ENCODE measurements at regions not wholly inside any gene's neighbourhood (a gene's known extent, or its start where the extent isn't known, plus 50 kb on each side); places are given as distances from the start of the nearest gene placed in this dataset.
A peak's percentile ranks its signal among the peaks of the same experiment; 100 is the strongest.

DNA sequence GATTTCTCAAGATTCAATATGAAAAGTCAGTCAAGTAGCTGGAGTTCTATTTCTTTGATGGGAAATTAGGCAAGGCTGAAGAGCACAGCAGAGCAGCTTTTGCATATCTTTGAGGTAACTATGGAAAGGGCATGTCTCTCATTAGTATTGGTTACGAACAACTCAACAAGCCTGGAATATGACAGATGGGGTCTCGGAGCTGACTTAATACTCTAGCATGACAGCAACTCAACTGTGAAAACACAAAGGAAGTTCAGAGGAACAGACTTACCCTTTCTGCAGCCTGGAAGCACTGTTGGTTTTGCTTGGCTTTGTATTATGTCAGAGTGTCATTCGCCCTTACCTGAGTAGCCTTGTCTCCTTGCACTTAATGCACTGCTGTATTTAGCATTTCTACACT lies 79.9 kb upstream of the AADAT start:
- 89% methylated on average over 3 of the region's 3 CpGs; no CpG with 5 or more reads in 1 of the 2 experiments for WGBS, 2 experiments (ENCODE audit: extremely low coverage in 1 of 2, insufficient coverage in 1 of 2, insufficient read length in 1 of 2, insufficient replicate concordance in 2 of 2, low coverage in 1 of 2, low lambda C conversion rate in 2 of 2, missing lambda C conversion rate in 1 of 2)
- no peak overlapping the region for H3K4ac ChIP-seq (replicated peaks; ENCODE audit: insufficient read length, low read depth, low read length)
- TF ChIP-seq SUZ12 (IDR thresholded peaks at IDR 0.05; ENCODE audit: low read length), result no peak
- no peak for TF ChIP-seq SP1 (IDR thresholded peaks at IDR 0.05; ENCODE audit: low read depth, low read length)
- TF ChIP-seq EZH2 (IDR thresholded peaks at IDR 0.05; ENCODE audit: low read depth, low read length, severe bottlenecking), result no peak

More for the DNA sequence above, 79.9 kb upstream of the AADAT start:
- no peaks in the 10 kb centered on the region for H3K36me3 ChIP-seq (ENCODE audit: control insufficient read depth in 2 of 4, insufficient read depth in 4 of 4, low read length in 3 of 4)
- H2AK5ac ChIP-seq (ENCODE audit: low read depth, low read length), result no peak overlapping the region
- no peak overlapping the region for H3K9ac ChIP-seq (replicated peaks in 1 of 4; ENCODE audit: extremely low read depth in 1 of 4, low read depth in 3 of 4, low read length in 3 of 4)
- no peak overlapping the region for H3K4me2 ChIP-seq (ENCODE audit: insufficient read depth in 1 of 2, low read depth in 2 of 2, low read length in 2 of 2)
- H4K91ac ChIP-seq (replicated peaks; ENCODE audit: insufficient read length, low read length), result no peak overlapping the region
- H2BK20ac ChIP-seq (ENCODE audit: low read length), result no peak overlapping the region
- no peaks in the 10 kb centered on the region for H3K79me1 ChIP-seq (ENCODE audit: low read depth, low read length)
- H3K23me2 ChIP-seq (ENCODE audit: low read depth, low read length), result no peaks in the 10 kb centered on the region; the same call in 1 of the 2 replicates
- no peak overlapping the region for H4K5ac ChIP-seq (ENCODE audit: insufficient read length, low read depth, low read length)
- H2AFZ ChIP-seq (ENCODE audit: low read length), result peak overlapping the region; percentile 29; the same call in 1 of the 2 replicates
- H2BK12ac ChIP-seq (ENCODE audit: low read depth, low read length), result no peak overlapping the region
- H4K8ac ChIP-seq (ENCODE audit: extremely low read depth, insufficient read depth, low read length), result no peak overlapping the region
- peaks cover 0 to 8% of the 10 kb centered on the region in 2 experiments; a peak in 1 of 4 replicates for H3K9me3 ChIP-seq (ENCODE audit: insufficient read depth in 2 of 2, low read depth in 1 of 2, low read length in 1 of 2)
- no peaks in the 10 kb centered on the region for H3K27me3 ChIP-seq (replicated peaks in 1 of 4; ENCODE audit: control insufficient read depth in 3 of 4, extremely low read depth in 1 of 4, insufficient read depth in 3 of 4, low read length in 3 of 4)
- no peak overlapping the region for H3K14ac ChIP-seq (ENCODE audit: insufficient read length)
- H2BK5ac ChIP-seq (ENCODE audit: low read depth, low read length), result no peak overlapping the region
- no peak for FAIRE-seq
- no peak overlapping the region for H3K56ac ChIP-seq (replicated peaks; ENCODE audit: insufficient read length, low read depth, low read length)
- ChIA-PET POLR2A (ENCODE audit: partially characterized antibody) (no interaction called here), CTCF (ENCODE audit: partially characterized antibody) (interaction anchor here (1.4 to 1.5 kb wide), 2 partner anchors 205 to 683 kb away, joined by 4 read pairs; no protein-coding TSS in a partner anchor)
- H3K4me1 ChIP-seq (replicated peaks in 1 of 4; ENCODE audit: control insufficient read depth in 3 of 4, insufficient read depth in 4 of 4, low read length in 3 of 4), result no peaks in the 10 kb centered on the region
- no peak overlapping the region for H2BK120ac ChIP-seq (replicated peaks; ENCODE audit: low read depth, low read length)
- no peak overlapping the region for H3K23ac ChIP-seq (ENCODE audit: insufficient read length)
- no peaks in the 10 kb centered on the region for H4K20me1 ChIP-seq (replicated peaks in 1 of 2; ENCODE audit: control insufficient read depth in 1 of 2, insufficient read depth in 2 of 2, low read length in 2 of 2)
- H3K27ac ChIP-seq (ENCODE audit: low read depth, low read length), result no peak overlapping the region
- H3K18ac ChIP-seq (ENCODE audit: extremely low read depth, low read length), result no peak overlapping the region
- no peak overlapping the region for H2BK15ac ChIP-seq (ENCODE audit: low read length)
- H3K79me2 ChIP-seq (ENCODE audit: control insufficient read depth in 1 of 2, insufficient read depth in 2 of 2, low read length in 2 of 2), result no peaks in the 10 kb centered on the region
- DNase-seq (ENCODE audit: low read depth in 1 of 2, low spot score in 2 of 2), result no peak
- H3K4me3 ChIP-seq (ENCODE audit: extremely low read depth in 1 of 4, insufficient read depth in 2 of 4, low read depth in 3 of 4, low read length in 4 of 4), result no peak overlapping the region
